CD8-positive, alpha-beta memory T cell (primary cell): ENCODE measurements at regions not wholly inside any gene's neighbourhood (a gene's known extent, or its start where the extent isn't known, plus 50 kb on each side); places are given as distances from the start of the nearest gene placed in this dataset.
"Not testable (repeated sequence)": the region's sequence is repeated elsewhere in the genome, so short reads cannot be mapped to it uniquely, and the experiment has no call there.

ENCODE experiments used
- CTCF ChIA-PET: fragments of 350-600 bp; sonication (Branson Sonifier 250); formaldehyde crosslinking; loops from one replicate; lab custom pipeline; 2021; ENCODE audit warnings: antibody characterized with exemption; lab: Charles Lee
- POLR2A ChIA-PET: fragments of 350-600 bp; sonication (Branson Sonifier 250); formaldehyde crosslinking; loops from one replicate; lab custom pipeline; 2021; ENCODE audit warnings: antibody characterized with exemption; lab: Charles Lee
- DNase-seq, 5 donors: peaks; one replicate each; pipeline versions ENCODE4 v3.0.0 to v3.0.0-alpha.2; 2020 to 2022; ENCODE audit warnings: mixed read lengths in 1 of 5
- H3K27ac ChIP-seq: one replicate; pipeline ENCODE4 v1.7.0; 2013; ENCODE audit warnings: low read depth, mild to moderate bottlenecking, low read length, moderate library complexity
- H3K27me3 ChIP-seq: 2 replicates; pipeline ENCODE4 v1.7.0; 2013; ENCODE audit warnings: low read length, mild to moderate bottlenecking; ENCODE audit not compliant: insufficient read depth, poor library complexity, severe bottlenecking
- H3K36me3 ChIP-seq: 2 replicates; pipeline ENCODE4 v1.7.0; 2013; ENCODE audit warnings: mild to moderate bottlenecking, low read length, moderate library complexity; ENCODE audit not compliant: insufficient read depth
- H3K4me1 ChIP-seq: 2 replicates; pipeline ENCODE4 v1.7.0; 2013; ENCODE audit warnings: mild to moderate bottlenecking, low read length, moderate library complexity; ENCODE audit not compliant: insufficient read depth
- H3K4me3 ChIP-seq: 2 replicates; pipeline ENCODE4 v1.7.0; 2013; ENCODE audit warnings: mild to moderate bottlenecking, low read length
- H3K9me3 ChIP-seq: 2 replicates; pipeline ENCODE4 v1.7.0; 2013; ENCODE audit warnings: mild to moderate bottlenecking, low read length
- H3K27ac Mint-ChIP-seq, 8 donors: one replicate each; pipeline ENCODE4 v1.8.0; 2020 to 2021; ENCODE audit warnings: mixed read lengths in 8 of 8, mild to moderate bottlenecking in 6 of 8, inconsistent platforms in 3 of 8, moderate library complexity in 3 of 8
- H3K27me3 Mint-ChIP-seq, 2 donors: one replicate each; pipeline ENCODE4 v1.8.0; 2020 to 2021; ENCODE audit warnings: mixed read lengths in 2 of 2, mild to moderate bottlenecking in 1 of 2, moderate library complexity in 1 of 2
- H3K36me3 Mint-ChIP-seq, 3 donors: one replicate each; pipeline ENCODE4 v1.8.0; 2020 to 2021; ENCODE audit warnings: mixed read lengths in 3 of 3, inconsistent platforms in 1 of 3, mild to moderate bottlenecking in 1 of 3
- H3K4me1 Mint-ChIP-seq, 3 donors: one replicate each; pipeline ENCODE4 v1.8.0; 2020 to 2021; ENCODE audit warnings: mixed read lengths in 3 of 3, inconsistent platforms in 1 of 3, mild to moderate bottlenecking in 1 of 3
- H3K4me3 Mint-ChIP-seq, 7 donors: one replicate each; pipeline ENCODE4 v1.8.0; 2020 to 2021; ENCODE audit warnings: mixed read lengths in 7 of 7, mild to moderate bottlenecking in 6 of 7, moderate library complexity in 4 of 7, inconsistent platforms in 2 of 7
- H3K9me3 Mint-ChIP-seq, 5 donors: one replicate each; pipeline ENCODE4 v1.8.0; 2020 to 2022; ENCODE audit warnings: mixed read lengths in 5 of 5, mild to moderate bottlenecking in 3 of 5, moderate library complexity in 2 of 5, inconsistent platforms in 1 of 5

DNA sequence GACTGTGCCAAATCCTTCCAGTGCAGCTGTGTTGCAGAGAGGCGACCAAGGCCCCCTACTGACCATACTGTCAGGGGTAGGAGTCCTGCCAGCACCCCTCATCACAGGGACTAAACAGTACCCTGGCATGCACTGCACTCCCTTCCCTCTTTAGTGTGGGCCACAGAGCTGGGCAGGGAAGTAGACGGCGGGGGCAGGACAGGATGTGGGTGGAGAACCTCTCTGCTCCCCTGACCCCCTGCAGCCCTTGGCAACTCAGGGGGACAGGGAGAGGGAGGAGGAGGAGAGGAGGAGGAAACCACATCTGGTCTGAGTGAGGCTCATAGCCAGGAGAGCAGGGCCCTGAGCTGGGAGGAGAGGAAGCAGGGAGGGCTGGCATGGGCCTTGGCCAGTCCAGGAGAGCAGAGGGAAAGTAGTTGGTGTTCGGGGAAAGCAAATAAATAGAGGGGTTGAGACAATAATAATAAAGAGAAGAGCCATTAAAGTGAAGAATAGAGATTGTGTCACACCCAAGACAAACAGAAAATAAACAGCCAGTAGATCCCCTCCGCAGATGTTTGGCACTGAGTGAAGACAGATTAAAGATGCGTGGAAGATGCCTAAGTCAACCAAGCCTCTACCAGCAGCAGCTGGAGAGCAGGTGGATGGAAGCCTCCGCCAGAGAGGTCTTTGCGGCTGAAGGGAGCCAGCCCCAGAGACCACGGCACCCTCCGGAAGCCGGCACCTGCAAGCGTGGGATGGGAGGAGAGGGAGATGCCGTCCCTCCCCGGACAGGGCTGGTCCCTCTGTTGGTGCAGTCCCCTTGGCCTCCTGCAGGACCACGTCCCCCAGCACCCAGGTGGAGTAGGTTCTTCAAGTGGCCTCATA is 61.5 kb downstream of the RPUSD4 start:
- ChIA-PET CTCF (no interaction called here), POLR2A (no interaction called here)
- no peak for DNase-seq
- no peak overlapping the region for H3K27ac Mint-ChIP-seq
- peaks cover 2 to 16% (median 10%) of the 10 kb centered on the region in 5 donors for H3K9me3 Mint-ChIP-seq
- H3K27me3 Mint-ChIP-seq = peaks cover 12 to 17% of the 10 kb centered on the region in 2 donors
- H3K36me3 Mint-ChIP-seq = peaks cover 0 to 11% (median 0%) of the 10 kb centered on the region in 3 donors
- Histone ChIP-seq H3K9me3 (no peaks in the 10 kb centered on the region), H3K27ac (no peak overlapping the region), H3K4me3 (no peak overlapping the region), H3K36me3 (no peaks in the 10 kb centered on the region), H3K4me1 (no peaks in the 10 kb centered on the region), H3K27me3 (no peaks in the 10 kb centered on the region)
- H3K4me3 Mint-ChIP-seq = no peak overlapping the region
- H3K4me1 Mint-ChIP-seq = peaks cover 0 to 2% (median 0%) of the 10 kb centered on the region in 3 donors

GRCh38 chr11:126148317-126148716 is 63.1 kb downstream of the RPUSD4 start:
- Mint-ChIP-seq H3K27ac (no peak overlapping the region), H3K27me3 (peaks cover 12 to 17% of the 10 kb centered on the region in 2 donors), H3K4me3 (no peak overlapping the region), H3K4me1 (peaks cover 0 to 2% (median 0%) of the 10 kb centered on the region in 3 donors), H3K9me3 (peaks cover 2 to 16% (median 10%) of the 10 kb centered on the region in 5 donors), H3K36me3 (peaks cover 0 to 11% (median 0%) of the 10 kb centered on the region in 3 donors)
- no peaks in the 10 kb centered on the region for H3K9me3 ChIP-seq
- ChIA-PET POLR2A (no interaction called here), CTCF (interaction anchor here (1.3 kb wide), 1 partner anchor 207 kb away, joined by 3 read pairs; no protein-coding TSS in a partner anchor)
- H3K4me1 ChIP-seq = no peaks in the 10 kb centered on the region
- H3K27me3 ChIP-seq = no peaks in the 10 kb centered on the region
- no peak for DNase-seq
- H3K27ac ChIP-seq = no peak overlapping the region
- no peaks in the 10 kb centered on the region for H3K36me3 ChIP-seq
- H3K4me3 ChIP-seq = no peak overlapping the region

DNA sequence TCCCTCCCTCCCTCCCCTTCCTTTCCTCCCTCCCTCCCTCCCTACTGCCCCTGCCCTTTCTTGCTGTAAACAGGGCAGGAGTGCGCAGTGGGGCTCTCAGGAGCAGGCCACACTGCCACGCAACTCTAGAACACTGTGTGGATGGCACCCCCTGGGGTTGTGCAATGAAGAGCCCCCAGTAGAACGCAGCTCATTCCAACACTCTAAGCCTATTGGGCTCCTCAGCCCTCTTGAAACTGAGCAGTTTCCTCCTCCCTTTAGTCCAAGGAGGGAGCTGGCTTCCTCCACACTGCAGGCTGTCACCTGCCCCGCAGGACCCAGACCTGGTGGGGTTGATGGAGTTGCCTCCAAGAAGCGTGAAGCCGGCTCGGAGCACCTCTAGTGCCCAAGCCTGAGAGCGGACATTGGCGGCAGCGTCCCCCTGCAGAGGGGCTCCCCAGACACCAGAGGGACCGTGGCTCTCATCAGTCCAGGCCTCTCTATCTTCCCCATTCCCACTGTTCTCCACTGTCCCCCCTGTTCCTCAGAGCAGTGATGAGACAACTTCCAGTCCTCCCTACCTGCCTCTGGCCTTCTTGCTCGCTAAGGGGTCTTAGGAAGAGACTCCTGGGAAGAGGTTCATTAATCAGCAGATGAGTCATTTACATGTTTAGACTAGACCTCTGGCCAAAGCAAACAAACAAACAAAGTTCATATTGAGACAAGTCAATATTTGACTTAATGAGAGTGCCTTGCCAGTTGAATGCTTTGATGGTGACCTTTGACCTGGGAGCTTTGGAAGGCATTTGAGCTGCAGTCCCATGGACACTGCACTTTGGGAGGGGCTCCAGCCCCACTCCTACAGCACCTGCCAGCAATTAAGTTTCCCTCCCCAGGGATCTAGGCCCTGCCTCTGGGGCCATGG is 64.0 kb downstream of the RPUSD4 start:
- no peaks in the 10 kb centered on the region for H3K36me3 ChIP-seq
- H3K4me3 ChIP-seq = no peak overlapping the region
- H3K4me1 ChIP-seq = no peaks in the 10 kb centered on the region
- H3K27me3 ChIP-seq = no peaks in the 10 kb centered on the region
- peaks cover 0 to 6% (median 0%) of the 10 kb centered on the region in 3 donors for H3K36me3 Mint-ChIP-seq
- H3K4me1 Mint-ChIP-seq = peaks cover 0 to 2% (median 0%) of the 10 kb centered on the region in 3 donors
- no peak overlapping the region for H3K27ac ChIP-seq
- peaks cover 0 to 12% (median 7%) of the 10 kb centered on the region in 5 donors for H3K9me3 Mint-ChIP-seq
- DNase-seq = no peak
- H3K4me3 Mint-ChIP-seq = no peak overlapping the region
- ChIA-PET POLR2A (no interaction called here), CTCF (interaction anchor here (1.3 kb wide), 1 partner anchor 206 kb away, joined by 3 read pairs; no protein-coding TSS in a partner anchor)
- H3K9me3 ChIP-seq = no peaks in the 10 kb centered on the region
- peaks cover 8 to 17% of the 10 kb centered on the region in 2 donors for H3K27me3 Mint-ChIP-seq
- no peak overlapping the region for H3K27ac Mint-ChIP-seq

- CTCF ChIA-PET = no interaction called here
- H3K4me1 Mint-ChIP-seq = peaks cover 0 to 2% (median 0%) of the 10 kb centered on the region in 3 donors
- H3K4me3 ChIP-seq = no peak overlapping the region
- H3K36me3 ChIP-seq = no peaks in the 10 kb centered on the region
- H3K4me3 Mint-ChIP-seq = no peak overlapping the region
- POLR2A ChIA-PET = no interaction called here
- no peaks in the 10 kb centered on the region for H3K27me3 ChIP-seq
- H3K27ac Mint-ChIP-seq = no peak overlapping the region
- peaks cover 0 to 4% (median 0%) of the 10 kb centered on the region in 5 donors for H3K9me3 Mint-ChIP-seq
- no peaks in the 10 kb centered on the region for H3K4me1 ChIP-seq
- H3K27me3 Mint-ChIP-seq = peaks cover 7 to 12% of the 10 kb centered on the region in 2 donors
- no peak overlapping the region for H3K27ac ChIP-seq
- no peak for DNase-seq
- H3K9me3 ChIP-seq = no peaks in the 10 kb centered on the region
- no peaks in the 10 kb centered on the region for H3K36me3 Mint-ChIP-seq
These were observed 64.8 kb downstream of the RPUSD4 start for GRCh38 chr11:126146454-126147192.

DNA sequence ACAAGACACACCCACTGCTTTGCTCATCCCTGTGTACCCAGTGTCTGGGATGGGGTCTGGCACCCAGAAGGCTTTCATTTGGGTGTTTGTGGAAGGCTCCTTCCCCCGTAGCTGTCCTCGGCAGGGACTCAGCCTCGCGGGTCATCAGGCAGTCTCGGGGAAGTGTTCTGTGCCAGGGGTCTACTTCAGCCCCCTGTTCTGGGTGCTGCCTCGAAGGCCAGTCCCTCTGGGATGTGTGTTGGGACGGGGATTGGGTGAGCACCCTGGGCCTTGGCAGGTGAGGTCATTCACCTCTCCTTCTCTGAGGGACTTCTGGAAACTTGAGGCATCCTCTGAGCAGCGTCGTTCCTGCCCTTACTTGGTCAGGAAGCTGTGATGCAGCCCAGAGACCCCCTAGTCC is 65.5 kb downstream of the RPUSD4 start:
- H3K9me3 ChIP-seq = no peaks in the 10 kb centered on the region
- no peak for DNase-seq
- H3K27me3 Mint-ChIP-seq = peaks cover 7 to 17% of the 10 kb centered on the region in 2 donors
- peaks cover 0 to 2% (median 0%) of the 10 kb centered on the region in 3 donors for H3K4me1 Mint-ChIP-seq
- H3K4me3 Mint-ChIP-seq = no peak overlapping the region
- ChIA-PET CTCF (no interaction called here), POLR2A (no interaction called here)
- no peaks in the 10 kb centered on the region for H3K36me3 ChIP-seq
- no peaks in the 10 kb centered on the region for H3K9me3 Mint-ChIP-seq
- H3K36me3 Mint-ChIP-seq = no peaks in the 10 kb centered on the region
- no peak overlapping the region for H3K27ac ChIP-seq
- H3K4me3 ChIP-seq = no peak overlapping the region
- H3K27me3 ChIP-seq = no peaks in the 10 kb centered on the region
- H3K4me1 ChIP-seq = no peaks in the 10 kb centered on the region
- no peak overlapping the region for H3K27ac Mint-ChIP-seq

GRCh38 chr11:126143491-126143890 is 68.0 kb downstream of the RPUSD4 start:
- H3K9me3 ChIP-seq, H3K4me3 ChIP-seq, H3K27ac ChIP-seq, H3K4me3 Mint-ChIP-seq, DNase-seq, POLR2A ChIA-PET, H3K27me3 ChIP-seq, CTCF ChIA-PET, H3K4me1 Mint-ChIP-seq, H3K9me3 Mint-ChIP-seq, H3K36me3 ChIP-seq, H3K36me3 Mint-ChIP-seq, H3K4me1 ChIP-seq: not testable (repeated sequence)
- peak overlapping the region in 1 of 8 donors; percentile 64 for H3K27ac Mint-ChIP-seq
- peaks cover 13 to 22% of the 10 kb centered on the region in 2 donors for H3K27me3 Mint-ChIP-seq

DNA sequence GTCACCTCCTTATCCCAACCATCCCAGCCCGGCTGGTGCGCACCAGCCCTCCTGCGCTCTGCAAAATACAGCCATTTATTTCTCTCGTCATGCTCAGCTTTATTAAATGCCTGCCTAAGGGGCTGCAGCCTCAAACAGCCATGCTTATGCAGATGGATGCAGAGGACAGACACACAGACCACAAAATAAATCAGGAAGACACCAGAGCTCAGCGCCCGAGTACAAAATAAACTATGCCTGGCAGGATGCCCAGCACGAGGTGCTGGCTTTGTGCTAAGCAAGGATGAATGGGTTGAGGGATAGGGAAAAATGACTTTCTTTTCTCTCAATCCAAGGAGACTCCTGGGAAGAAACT is 70.5 kb downstream of the RPUSD4 start:
- Histone ChIP-seq H3K9me3 (no peaks in the 10 kb centered on the region), H3K36me3 (no peaks in the 10 kb centered on the region), H3K4me3 (no peak overlapping the region), H3K27me3 (no peaks in the 10 kb centered on the region), H3K27ac (no peak overlapping the region), H3K4me1 (no peaks in the 10 kb centered on the region)
- no peaks in the 10 kb centered on the region for H3K36me3 Mint-ChIP-seq
- H3K27ac Mint-ChIP-seq = no peak overlapping the region
- ChIA-PET POLR2A (no interaction called here), CTCF (interaction anchor here (0.8 kb wide), 1 partner anchor 23 kb away, joined by 3 read pairs; no protein-coding TSS in a partner anchor)
- H3K27me3 Mint-ChIP-seq = peaks cover 14 to 29% of the 10 kb centered on the region in 2 donors
- H3K9me3 Mint-ChIP-seq = no peaks in the 10 kb centered on the region
- DNase-seq = no peak
- H3K4me1 Mint-ChIP-seq = no peaks in the 10 kb centered on the region
- H3K4me3 Mint-ChIP-seq = no peak overlapping the region
